ENCODE measurements at regions not wholly inside any gene's neighbourhood (a gene's known extent, or its start where the extent isn't known, plus 50 kb on each side); places are given as distances from the start of the nearest gene placed in this dataset.

GRCh38 chr22:48397531-48398180, 1430.0 kb downstream of the BRD1 start:
- TF ChIP-seq MAX (IDR thresholded peaks at IDR 0.05; ENCODE audit: low read depth, low read length) (no peak), CTCF (IDR thresholded peaks at IDR 0.05; ENCODE audit: low read depth, low read length) (no peak), POLR2A (IDR thresholded peaks at IDR 0.05; ENCODE audit: extremely low read depth, insufficient read length) (no peak), MYC (IDR thresholded peaks at IDR 0.05; ENCODE audit: low read depth, low read length) (no peak)

Measured in NB4 (cell line).